HepG2 (cell line): ENCODE measurements at regions not wholly inside any gene's neighbourhood (a gene's known extent, or its start where the extent isn't known, plus 50 kb on each side); places are given as distances from the start of the nearest gene placed in this dataset.

Source experiments
- HOXA7 ChIP-seq: sonication (generic); formaldehyde crosslinking; IDR thresholded peaks from 2 replicates; pipeline ENCODE4 v1.8.1; 2022; ENCODE audit warnings: mild to moderate bottlenecking, missing genetic modification reagents, moderate library complexity
- TCF12 ChIP-seq, 2 experiments: fragments of 450-650 bp in 1 of 2; sonication (generic) in 1 of 2; formaldehyde crosslinking in 1 of 2; IDR thresholded peaks; 2 replicates each; pipeline versions ENCODE4 v1.6.1 to v1.8.0; 2017 to 2022; ENCODE audit warnings: antibody characterized with exemption in 1 of 2, mild to moderate bottlenecking in 1 of 2, missing genetic modification reagents in 1 of 2, moderate library complexity in 1 of 2
- ZNF20 ChIP-seq: sonication (generic); formaldehyde crosslinking; IDR thresholded peaks from 2 replicates; pipeline ENCODE4 v1.4.0; 2020; ENCODE audit warnings: mild to moderate bottlenecking, moderate library complexity, missing genetic modification reagents
- ZNF451 ChIP-seq: sonication (generic); formaldehyde crosslinking; IDR thresholded peaks from 2 replicates; pipeline ENCODE4 v1.5.0; 2020; ENCODE audit warnings: mild to moderate bottlenecking, missing genetic modification reagents
- TF ChIP-seq, protein P1 (sequence below): sonication (generic); formaldehyde crosslinking; IDR thresholded peaks from 2 replicates; pipeline ENCODE4 v1.5.1; 2020; ENCODE audit warnings: mild to moderate bottlenecking, missing genetic modification reagents, moderate library complexity
- TF ChIP-seq, protein P2 (sequence below): sonication (generic); formaldehyde crosslinking; IDR thresholded peaks from 2 replicates; pipeline ENCODE4 v1.4.0; 2020; ENCODE audit warnings: missing genetic modification reagents, borderline replicate concordance

DNA sequence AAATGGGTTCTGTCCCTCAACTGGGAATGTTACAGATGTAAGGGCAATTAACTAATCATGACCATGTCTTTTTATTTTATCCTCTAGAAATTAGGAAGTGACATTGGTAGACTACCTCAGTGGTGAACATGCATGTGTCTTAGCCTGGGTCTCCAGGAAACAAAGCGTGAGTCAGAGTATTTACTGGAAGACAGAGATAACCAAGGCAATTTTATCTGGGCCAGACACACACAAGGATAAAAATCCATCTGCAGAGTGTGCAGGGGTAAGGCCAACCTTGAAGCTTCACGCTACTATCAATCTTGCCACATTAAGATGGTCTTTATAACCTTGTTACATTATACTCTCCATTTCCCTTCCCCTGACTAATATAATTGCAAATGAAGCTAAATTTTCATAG is 487.5 kb downstream of the SUCLG1 start (continued):
- TF ChIP-seq, protein P1, sequence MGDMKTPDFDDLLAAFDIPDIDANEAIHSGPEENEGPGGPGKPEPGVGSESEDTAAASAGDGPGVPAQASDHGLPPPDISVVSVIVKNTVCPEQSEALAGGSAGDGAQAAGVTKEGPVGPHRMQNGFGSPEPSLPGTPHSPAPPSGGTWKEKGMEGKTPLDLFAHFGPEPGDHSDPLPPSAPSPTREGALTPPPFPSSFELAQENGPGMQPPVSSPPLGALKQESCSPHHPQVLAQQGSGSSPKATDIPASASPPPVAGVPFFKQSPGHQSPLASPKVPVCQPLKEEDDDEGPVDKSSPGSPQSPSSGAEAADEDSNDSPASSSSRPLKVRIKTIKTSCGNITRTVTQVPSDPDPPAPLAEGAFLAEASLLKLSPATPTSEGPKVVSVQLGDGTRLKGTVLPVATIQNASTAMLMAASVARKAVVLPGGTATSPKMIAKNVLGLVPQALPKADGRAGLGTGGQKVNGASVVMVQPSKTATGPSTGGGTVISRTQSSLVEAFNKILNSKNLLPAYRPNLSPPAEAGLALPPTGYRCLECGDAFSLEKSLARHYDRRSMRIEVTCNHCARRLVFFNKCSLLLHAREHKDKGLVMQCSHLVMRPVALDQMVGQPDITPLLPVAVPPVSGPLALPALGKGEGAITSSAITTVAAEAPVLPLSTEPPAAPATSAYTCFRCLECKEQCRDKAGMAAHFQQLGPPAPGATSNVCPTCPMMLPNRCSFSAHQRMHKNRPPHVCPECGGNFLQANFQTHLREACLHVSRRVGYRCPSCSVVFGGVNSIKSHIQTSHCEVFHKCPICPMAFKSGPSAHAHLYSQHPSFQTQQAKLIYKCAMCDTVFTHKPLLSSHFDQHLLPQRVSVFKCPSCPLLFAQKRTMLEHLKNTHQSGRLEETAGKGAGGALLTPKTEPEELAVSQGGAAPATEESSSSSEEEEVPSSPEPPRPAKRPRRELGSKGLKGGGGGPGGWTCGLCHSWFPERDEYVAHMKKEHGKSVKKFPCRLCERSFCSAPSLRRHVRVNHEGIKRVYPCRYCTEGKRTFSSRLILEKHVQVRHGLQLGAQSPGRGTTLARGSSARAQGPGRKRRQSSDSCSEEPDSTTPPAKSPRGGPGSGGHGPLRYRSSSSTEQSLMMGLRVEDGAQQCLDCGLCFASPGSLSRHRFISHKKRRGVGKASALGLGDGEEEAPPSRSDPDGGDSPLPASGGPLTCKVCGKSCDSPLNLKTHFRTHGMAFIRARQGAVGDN (CRISPR knock-in tag) = no peak
- TF ChIP-seq ZNF451 (no peak), ZNF20 (no peak), HOXA7 (CRISPR knock-in tag) (no peak), TCF12 (IDR thresholded peaks at IDR 0.05) (no peak), TCF12 (CRISPR knock-in tag; IDR thresholded peaks at IDR 0.05) (no peak)
- TF ChIP-seq, protein P2, sequence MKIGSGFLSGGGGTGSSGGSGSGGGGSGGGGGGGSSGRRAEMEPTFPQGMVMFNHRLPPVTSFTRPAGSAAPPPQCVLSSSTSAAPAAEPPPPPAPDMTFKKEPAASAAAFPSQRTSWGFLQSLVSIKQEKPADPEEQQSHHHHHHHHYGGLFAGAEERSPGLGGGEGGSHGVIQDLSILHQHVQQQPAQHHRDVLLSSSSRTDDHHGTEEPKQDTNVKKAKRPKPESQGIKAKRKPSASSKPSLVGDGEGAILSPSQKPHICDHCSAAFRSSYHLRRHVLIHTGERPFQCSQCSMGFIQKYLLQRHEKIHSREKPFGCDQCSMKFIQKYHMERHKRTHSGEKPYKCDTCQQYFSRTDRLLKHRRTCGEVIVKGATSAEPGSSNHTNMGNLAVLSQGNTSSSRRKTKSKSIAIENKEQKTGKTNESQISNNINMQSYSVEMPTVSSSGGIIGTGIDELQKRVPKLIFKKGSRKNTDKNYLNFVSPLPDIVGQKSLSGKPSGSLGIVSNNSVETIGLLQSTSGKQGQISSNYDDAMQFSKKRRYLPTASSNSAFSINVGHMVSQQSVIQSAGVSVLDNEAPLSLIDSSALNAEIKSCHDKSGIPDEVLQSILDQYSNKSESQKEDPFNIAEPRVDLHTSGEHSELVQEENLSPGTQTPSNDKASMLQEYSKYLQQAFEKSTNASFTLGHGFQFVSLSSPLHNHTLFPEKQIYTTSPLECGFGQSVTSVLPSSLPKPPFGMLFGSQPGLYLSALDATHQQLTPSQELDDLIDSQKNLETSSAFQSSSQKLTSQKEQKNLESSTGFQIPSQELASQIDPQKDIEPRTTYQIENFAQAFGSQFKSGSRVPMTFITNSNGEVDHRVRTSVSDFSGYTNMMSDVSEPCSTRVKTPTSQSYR (CRISPR knock-in tag) = no peak
